Trophoblast cell (in vitro differentiated cells and primary cell): ENCODE measurements at regions not wholly inside any gene's neighbourhood (a gene's known extent, or its start where the extent isn't known, plus 50 kb on each side); places are given as distances from the start of the nearest gene placed in this dataset.

Experiments
- DNase-seq, 2 donors: peaks; one replicate each; pipeline ENCODE4 v3.0.0-alpha.2; 2016
- H2AFZ ChIP-seq: 2 replicates; pipeline ENCODE4 v1.6.1; 2013; ENCODE audit warnings: low read length, moderate library complexity, mild to moderate bottlenecking; ENCODE audit not compliant: insufficient read depth, poor library complexity
- H2AK5ac ChIP-seq: 2 replicates; pipeline ENCODE4 v1.6.1; 2013; ENCODE audit warnings: mild to moderate bottlenecking, low read length
- H2BK120ac ChIP-seq: 2 replicates; pipeline ENCODE4 v1.6.1; 2013; ENCODE audit warnings: low read length, mild to moderate bottlenecking, moderate library complexity; ENCODE audit not compliant: insufficient read depth, poor library complexity
- H2BK12ac ChIP-seq: 2 replicates; pipeline ENCODE4 v1.6.1; 2013; ENCODE audit warnings: mild to moderate bottlenecking, low read length, moderate library complexity
- H2BK5ac ChIP-seq: 2 replicates; pipeline ENCODE4 v1.6.1; 2013; ENCODE audit warnings: low read length, low read depth, moderate library complexity, mild to moderate bottlenecking; ENCODE audit not compliant: poor library complexity
- H3K14ac ChIP-seq: 2 replicates; pipeline ENCODE4 v1.6.1; 2013; ENCODE audit warnings: mild to moderate bottlenecking, low read length
- H3K18ac ChIP-seq: 2 replicates; pipeline ENCODE4 v1.6.1; 2013; ENCODE audit warnings: mild to moderate bottlenecking, low read length
- H3K23ac ChIP-seq: 2 replicates; pipeline ENCODE4 v1.6.1; 2013; ENCODE audit warnings: low read length
- H3K27ac ChIP-seq: 2 replicates; pipeline ENCODE4 v1.5.1; 2013; ENCODE audit warnings: low read depth, mild to moderate bottlenecking, inconsistent platforms, low read length, moderate library complexity
- H3K27me3 ChIP-seq: 2 replicates; pipeline ENCODE4 v1.6.1; 2013; ENCODE audit warnings: inconsistent platforms, mild to moderate bottlenecking, low read length, moderate library complexity; ENCODE audit not compliant: insufficient read depth
- H3K36me3 ChIP-seq, 2 experiments: 1 replicate in 1 of 2; 2 replicates in 1 of 2; pipeline ENCODE4 v1.6.1; 2013; ENCODE audit warnings: low read length in 2 of 2, mild to moderate bottlenecking in 2 of 2, moderate library complexity in 1 of 2; ENCODE audit not compliant: insufficient read depth in 2 of 2, control insufficient read depth in 1 of 2
- H3K4ac ChIP-seq: 2 replicates; pipeline ENCODE4 v1.6.1; 2013; ENCODE audit warnings: low read depth, mild to moderate bottlenecking, low read length, moderate library complexity
- H3K4me1 ChIP-seq, 2 experiments: 1 replicate in 1 of 2; 2 replicates in 1 of 2; pipeline ENCODE4 v1.6.1; 2013; ENCODE audit warnings: low read length in 2 of 2, mild to moderate bottlenecking in 2 of 2, moderate library complexity in 1 of 2; ENCODE audit not compliant: insufficient read depth in 2 of 2, control insufficient read depth in 1 of 2
- H3K4me2 ChIP-seq: 2 replicates; pipeline ENCODE4 v1.6.1; 2013; ENCODE audit warnings: inconsistent platforms, mild to moderate bottlenecking, low read length, moderate library complexity
- H3K4me3 ChIP-seq: 2 replicates; pipeline ENCODE4 v1.5.1; 2013; ENCODE audit warnings: mild to moderate bottlenecking, low read depth, low read length, inconsistent platforms
- H3K79me1 ChIP-seq: one replicate; pipeline ENCODE4 v1.6.1; 2013; ENCODE audit warnings: low read length
- H3K79me2 ChIP-seq: 2 replicates; pipeline ENCODE4 v1.6.1; 2013; ENCODE audit warnings: low read length, mild to moderate bottlenecking; ENCODE audit not compliant: control insufficient read depth, insufficient read depth, poor library complexity
- H3K9ac ChIP-seq: 2 replicates; pipeline ENCODE4 v1.6.1; 2013; ENCODE audit warnings: mild to moderate bottlenecking, low read length
- H3K9me3 ChIP-seq: 2 replicates; pipeline ENCODE4 v1.6.1; 2013; ENCODE audit warnings: low read depth, mild to moderate bottlenecking, control low read depth, inconsistent platforms, low read length; ENCODE audit not compliant: insufficient read depth
- H4K12ac ChIP-seq: 2 replicates; pipeline ENCODE4 v1.6.1; 2013; ENCODE audit warnings: low read depth, mild to moderate bottlenecking, low read length, moderate library complexity
- H4K8ac ChIP-seq: 2 replicates; pipeline ENCODE4 v1.6.1; 2013; ENCODE audit warnings: low read depth, mild to moderate bottlenecking, low read length, moderate library complexity
- H4K91ac ChIP-seq: one replicate; pipeline ENCODE4 v1.6.1; 2013; ENCODE audit warnings: low read depth, mild to moderate bottlenecking, low read length, moderate library complexity
- WGBS: extraction: QIAGEN DNeasy Blood & Tissue Kit; methylation state at CpG from one replicate; pipeline ENCODE4 v1.1.7; 2013; ENCODE audit warnings: missing lambda C conversion rate; ENCODE audit not compliant: insufficient read length, insufficient coverage; ENCODE audit errors: extremely low coverage; 5-methylcytosine and 5-hydroxymethylcytosine counted together

DNA sequence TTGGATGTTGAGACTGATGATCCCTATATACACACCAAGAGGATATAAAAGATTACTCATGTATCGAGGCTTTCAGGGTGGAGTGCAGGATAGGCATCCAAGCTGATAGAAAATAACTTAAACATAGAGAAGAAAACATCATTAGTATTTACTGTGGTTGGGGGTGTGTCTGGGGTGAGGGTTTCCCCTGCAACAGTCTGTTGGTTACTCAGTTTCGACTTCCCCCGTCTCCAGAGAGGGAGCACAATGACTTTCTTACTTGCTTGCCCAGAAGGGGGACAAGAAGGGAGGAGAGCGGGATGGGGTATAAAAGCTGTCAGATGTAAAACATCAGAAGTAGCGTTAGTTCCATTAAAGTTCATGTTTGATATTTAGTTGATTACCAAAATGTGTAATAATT is 717.4 kb upstream of the ZP4 start:
- H2BK5ac ChIP-seq: no peak overlapping the region
- H3K9me3 ChIP-seq: no peaks in the 10 kb centered on the region
- no peak for DNase-seq
- no peak overlapping the region for H2AFZ ChIP-seq
- H3K9ac ChIP-seq: no peak overlapping the region
- H4K12ac ChIP-seq: no peak overlapping the region
- H3K79me2 ChIP-seq: no peaks in the 10 kb centered on the region
- H2AK5ac ChIP-seq: no peak overlapping the region
- H2BK120ac ChIP-seq: no peak overlapping the region
- H3K27me3 ChIP-seq: no peaks in the 10 kb centered on the region
- no CpG with 5 or more reads among the region's 5 CpGs for WGBS
- H3K14ac ChIP-seq: no peak overlapping the region
- no peak overlapping the region for H3K18ac ChIP-seq
- no peaks in the 10 kb centered on the region for H3K4me1 ChIP-seq
- no peaks in the 10 kb centered on the region for H3K79me1 ChIP-seq
- H3K36me3 ChIP-seq: no peaks in the 10 kb centered on the region
- H3K4me2 ChIP-seq: no peak overlapping the region
- H3K23ac ChIP-seq: no peak overlapping the region
- no peak overlapping the region for H3K4ac ChIP-seq
- no peak overlapping the region for H3K4me3 ChIP-seq
- no peak overlapping the region for H3K27ac ChIP-seq
- no peak overlapping the region for H4K8ac ChIP-seq
- no peak overlapping the region for H4K91ac ChIP-seq
- H2BK12ac ChIP-seq: no peak overlapping the region

DNA sequence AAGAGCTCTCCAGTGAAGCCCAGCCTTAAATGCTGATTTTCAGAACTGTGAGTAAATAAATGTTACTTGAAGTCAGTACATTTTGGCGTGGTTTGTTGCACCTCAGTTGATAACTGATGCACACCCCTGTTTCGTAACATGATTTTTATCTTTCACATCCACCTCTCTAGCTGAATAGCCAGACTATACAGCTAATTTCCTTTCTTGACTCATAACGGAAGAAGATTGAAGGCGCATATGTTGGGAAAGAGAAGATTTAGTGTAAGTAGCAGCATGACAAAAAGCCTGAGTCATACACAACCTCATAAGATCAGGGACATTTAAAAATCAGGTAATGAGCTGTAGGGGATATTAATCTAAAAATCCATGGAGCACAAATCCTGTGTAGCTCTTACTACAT is 716.2 kb upstream of the ZP4 start:
- WGBS: no CpG with 5 or more reads among the region's 4 CpGs

DNA sequence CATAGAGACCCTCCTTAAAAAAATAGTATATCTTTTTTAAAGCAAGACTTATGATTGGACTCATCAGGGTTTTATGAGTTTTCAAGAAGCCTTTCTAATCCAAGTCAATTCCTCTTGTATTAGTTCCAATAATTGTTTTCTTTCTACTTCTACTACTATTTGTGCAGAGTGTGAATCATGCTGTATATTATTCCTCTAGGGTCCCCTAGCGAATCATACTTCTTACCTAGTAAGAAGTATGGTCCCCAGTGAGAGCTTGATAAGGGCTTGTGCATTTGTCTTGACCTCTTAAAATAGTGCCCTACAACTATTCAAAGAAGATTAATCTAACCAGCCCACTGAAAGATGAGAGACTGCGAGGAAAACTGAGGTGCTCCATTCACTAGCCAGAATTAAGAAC is 715.7 kb upstream of the ZP4 start:
- no peaks in the 10 kb centered on the region for H3K27me3 ChIP-seq
- no peak overlapping the region for H3K4me2 ChIP-seq
- H3K14ac ChIP-seq: no peak overlapping the region
- no peak overlapping the region for H4K91ac ChIP-seq
- no peak overlapping the region for H2BK5ac ChIP-seq
- H3K18ac ChIP-seq: no peak overlapping the region
- no peak overlapping the region for H3K23ac ChIP-seq
- no peak overlapping the region for H3K27ac ChIP-seq
- no peaks in the 10 kb centered on the region for H3K79me2 ChIP-seq
- H3K4me3 ChIP-seq: no peak overlapping the region
- no peak overlapping the region for H3K4ac ChIP-seq
- no peaks in the 10 kb centered on the region for H3K79me1 ChIP-seq
- H2BK120ac ChIP-seq: no peak overlapping the region
- DNase-seq: no peak
- no peak overlapping the region for H4K12ac ChIP-seq
- no peak overlapping the region for H2AFZ ChIP-seq
- WGBS: no CpG with 5 or more reads among the region's 2 CpGs
- no peaks in the 10 kb centered on the region for H3K9me3 ChIP-seq
- no peaks in the 10 kb centered on the region for H3K36me3 ChIP-seq
- H2BK12ac ChIP-seq: no peak overlapping the region
- H3K4me1 ChIP-seq: no peaks in the 10 kb centered on the region
- no peak overlapping the region for H4K8ac ChIP-seq
- H2AK5ac ChIP-seq: no peak overlapping the region
- no peak overlapping the region for H3K9ac ChIP-seq

More for the DNA sequence above, 716.2 kb upstream of the ZP4 start:
- DNase-seq: no peak
- no peak overlapping the region for H4K91ac ChIP-seq
- H3K79me2 ChIP-seq: no peaks in the 10 kb centered on the region
- no peaks in the 10 kb centered on the region for H3K4me1 ChIP-seq
- H2BK120ac ChIP-seq: no peak overlapping the region
- H2BK12ac ChIP-seq: no peak overlapping the region
- H4K8ac ChIP-seq: no peak overlapping the region
- no peak overlapping the region for H2AFZ ChIP-seq
- H3K4me3 ChIP-seq: no peak overlapping the region
- H3K14ac ChIP-seq: no peak overlapping the region
- no peaks in the 10 kb centered on the region for H3K36me3 ChIP-seq
- H3K9me3 ChIP-seq: no peaks in the 10 kb centered on the region
- H4K12ac ChIP-seq: no peak overlapping the region
- H3K4ac ChIP-seq: no peak overlapping the region
- no peaks in the 10 kb centered on the region for H3K79me1 ChIP-seq
- no peaks in the 10 kb centered on the region for H3K27me3 ChIP-seq
- H2AK5ac ChIP-seq: no peak overlapping the region
- no peak overlapping the region for H3K23ac ChIP-seq
- H2BK5ac ChIP-seq: no peak overlapping the region
- H3K27ac ChIP-seq: no peak overlapping the region
- H3K18ac ChIP-seq: no peak overlapping the region
- H3K9ac ChIP-seq: no peak overlapping the region
- no peak overlapping the region for H3K4me2 ChIP-seq

GRCh38 chr1:238604357-238604756 is 713.6 kb upstream of the ZP4 start:
- H3K9me3 ChIP-seq: no peaks in the 10 kb centered on the region
- H3K4me3 ChIP-seq: no peak overlapping the region
- no CpG with 5 or more reads among the region's 3 CpGs for WGBS
- H3K27ac ChIP-seq: no peak overlapping the region
- no peak overlapping the region for H4K8ac ChIP-seq
- H3K27me3 ChIP-seq: no peaks in the 10 kb centered on the region
- H3K23ac ChIP-seq: no peak overlapping the region
- no peak overlapping the region for H3K14ac ChIP-seq
- H2BK5ac ChIP-seq: no peak overlapping the region
- no peak overlapping the region for H2AK5ac ChIP-seq
- no peak overlapping the region for H2AFZ ChIP-seq
- no peak overlapping the region for H3K4me2 ChIP-seq
- no peak overlapping the region for H3K4ac ChIP-seq
- H3K36me3 ChIP-seq: no peaks in the 10 kb centered on the region
- no peaks in the 10 kb centered on the region for H3K79me1 ChIP-seq
- H4K91ac ChIP-seq: no peak overlapping the region
- DNase-seq: no peak
- no peaks in the 10 kb centered on the region for H3K4me1 ChIP-seq
- H2BK120ac ChIP-seq: no peak overlapping the region
- H3K18ac ChIP-seq: no peak overlapping the region
- no peak overlapping the region for H3K9ac ChIP-seq
- H2BK12ac ChIP-seq: no peak overlapping the region
- H3K79me2 ChIP-seq: no peaks in the 10 kb centered on the region
- H4K12ac ChIP-seq: no peak overlapping the region
